OCI-LY3 (cell line): ENCODE measurements at regions not wholly inside any gene's neighbourhood (a gene's known extent, or its start where the extent isn't known, plus 50 kb on each side); places are given as distances from the start of the nearest gene placed in this dataset.

Experiments
- CTCF ChIP-seq: fragments of 200-600, 300-600 bp; sonication (generic); IDR thresholded peaks from 2 replicates; pipeline ENCODE4 v1.5.1; 2014; ENCODE audit warnings: antibody characterized with exemption, low read length, low read depth
- EZH2phosphoT487 ChIP-seq: fragments of 200-600 bp; shearing (Covaris generic); IDR thresholded peaks from 2 replicates; pipeline ENCODE4 v1.6.1; 2018; ENCODE audit warnings: antibody characterized with exemption, mixed run types, low read depth

DNA sequence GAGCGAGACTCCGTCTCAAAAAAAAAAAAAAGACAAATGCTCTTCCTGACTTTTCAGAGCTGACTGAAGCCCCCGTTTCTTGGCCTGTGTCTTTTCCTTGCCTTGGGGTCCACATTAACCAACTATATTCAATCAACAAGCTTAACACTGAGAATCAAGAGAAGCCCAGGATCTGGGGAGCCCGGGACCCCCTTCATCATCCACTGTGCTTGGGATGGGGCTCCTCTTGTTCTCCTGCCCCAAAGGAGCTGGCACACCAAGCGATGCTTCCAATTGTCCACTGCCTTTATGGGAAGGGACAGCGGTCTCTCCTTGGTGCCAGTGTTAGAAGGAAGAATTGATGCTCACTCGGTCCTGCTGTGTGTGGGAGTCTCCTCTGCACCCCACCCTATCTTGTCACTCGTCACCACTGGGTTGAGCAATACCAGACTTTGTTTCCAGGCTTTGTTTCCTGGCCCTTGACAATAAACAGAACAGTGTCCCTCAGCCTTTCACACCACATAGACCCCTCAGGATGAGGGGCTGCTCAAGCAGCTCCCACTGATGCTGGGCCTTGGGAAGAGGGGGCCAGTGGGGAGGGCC, 146.7 kb downstream of the KCNJ12 start:
- no peak for TF ChIP-seq CTCF
- no peak for TF ChIP-seq EZH2phosphoT487
